ENCODE measurements at regions not wholly inside any gene's neighbourhood (a gene's known extent, or its start where the extent isn't known, plus 50 kb on each side); places are given as distances from the start of the nearest gene placed in this dataset.
"Not testable (repeated sequence)": the region's sequence is repeated elsewhere in the genome, so short reads cannot be mapped to it uniquely, and the experiment has no call there.

- Histone ChIP-seq H3K36me3 (no peaks in the 10 kb centered on the region), H3K27me3 (no peaks in the 10 kb centered on the region), H3K4me1 (no peaks in the 10 kb centered on the region), H3K4me3 (no peak overlapping the region), H3K27ac (no peak overlapping the region), H3K9me3 (no peaks in the 10 kb centered on the region)
- FAIRE-seq (no peak), ATAC-seq (no peak), DNase-seq (no peak)
- TF ChIP-seq, protein P1, sequence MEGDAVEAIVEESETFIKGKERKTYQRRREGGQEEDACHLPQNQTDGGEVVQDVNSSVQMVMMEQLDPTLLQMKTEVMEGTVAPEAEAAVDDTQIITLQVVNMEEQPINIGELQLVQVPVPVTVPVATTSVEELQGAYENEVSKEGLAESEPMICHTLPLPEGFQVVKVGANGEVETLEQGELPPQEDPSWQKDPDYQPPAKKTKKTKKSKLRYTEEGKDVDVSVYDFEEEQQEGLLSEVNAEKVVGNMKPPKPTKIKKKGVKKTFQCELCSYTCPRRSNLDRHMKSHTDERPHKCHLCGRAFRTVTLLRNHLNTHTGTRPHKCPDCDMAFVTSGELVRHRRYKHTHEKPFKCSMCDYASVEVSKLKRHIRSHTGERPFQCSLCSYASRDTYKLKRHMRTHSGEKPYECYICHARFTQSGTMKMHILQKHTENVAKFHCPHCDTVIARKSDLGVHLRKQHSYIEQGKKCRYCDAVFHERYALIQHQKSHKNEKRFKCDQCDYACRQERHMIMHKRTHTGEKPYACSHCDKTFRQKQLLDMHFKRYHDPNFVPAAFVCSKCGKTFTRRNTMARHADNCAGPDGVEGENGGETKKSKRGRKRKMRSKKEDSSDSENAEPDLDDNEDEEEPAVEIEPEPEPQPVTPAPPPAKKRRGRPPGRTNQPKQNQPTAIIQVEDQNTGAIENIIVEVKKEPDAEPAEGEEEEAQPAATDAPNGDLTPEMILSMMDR (IDR thresholded peaks at IDR 0.05) = no peak
- WGBS, 2 donors = 0 to 3% methylated on average over 1 of the region's 1 CpG
- intact Hi-C loops (cut with DNase I) = no loop called here
Measured at GRCh38 chr1:82064691-82065090, 264.0 kb downstream of the ADGRL2 start.

- intact Hi-C loops (cut with DNase I) = no loop called here
- no peak overlapping the region for H3K27ac ChIP-seq
- H3K4me3 ChIP-seq = no peak overlapping the region
- H3K4me1 ChIP-seq = no peaks in the 10 kb centered on the region
- TF ChIP-seq, protein P1 (IDR thresholded peaks at IDR 0.05) = no peak
- 32 to 34% methylated on average over 2 of the region's 2 CpGs for WGBS, 2 donors
- DNase-seq = no peak
- FAIRE-seq = no peak
- ATAC-seq = peak in 1 of 4 donors; percentile 44
- no peaks in the 10 kb centered on the region for H3K9me3 ChIP-seq
- H3K36me3 ChIP-seq = no peaks in the 10 kb centered on the region
- H3K27me3 ChIP-seq = no peaks in the 10 kb centered on the region
Measured at GRCh38 chr1:82062206-82062605, 261.5 kb downstream of the ADGRL2 start.

- no peaks in the 10 kb centered on the region for H3K27me3 ChIP-seq
- DNase-seq (no peak), FAIRE-seq (no peak), ATAC-seq (no peak)
- H3K27ac ChIP-seq = no peak overlapping the region
- WGBS, 2 donors = 36 to 44% methylated on average over 3 of the region's 3 CpGs
- H3K4me1 ChIP-seq = no peaks in the 10 kb centered on the region
- H3K4me3 ChIP-seq = no peak overlapping the region
- intact Hi-C loops (cut with DNase I) = no loop called here
- H3K9me3 ChIP-seq = no peaks in the 10 kb centered on the region
- TF ChIP-seq, protein P1 (IDR thresholded peaks at IDR 0.05) = no peak
- no peaks in the 10 kb centered on the region for H3K36me3 ChIP-seq
Measured at GRCh38 chr1:82059959-82060358, 259.2 kb downstream of the ADGRL2 start.

GRCh38 chr1:82057011-82057410, 256.3 kb downstream of the ADGRL2 start:
- Histone ChIP-seq H3K36me3 (no peaks in the 10 kb centered on the region), H3K27ac (no peak overlapping the region), H3K27me3 (no peaks in the 10 kb centered on the region), H3K4me1 (no peaks in the 10 kb centered on the region), H3K9me3 (no peaks in the 10 kb centered on the region), H3K4me3 (no peak overlapping the region)
- TF ChIP-seq, protein P1 (IDR thresholded peaks at IDR 0.05) = no peak
- intact Hi-C loops (cut with DNase I) = no loop called here
- no peak for FAIRE-seq
- ATAC-seq = no peak
- 63 to 70% methylated on average over 4 of the region's 4 CpGs for WGBS, 2 donors
- DNase-seq = no peak

- intact Hi-C loops (cut with DNase I); H3K4me3 ChIP-seq; H3K36me3 ChIP-seq; H3K27ac ChIP-seq; DNase-seq; H3K4me1 ChIP-seq; ATAC-seq; H3K27me3 ChIP-seq; H3K9me3 ChIP-seq; FAIRE-seq: not testable (repeated sequence)
- WGBS, 2 donors = 71 to 85% methylated on average over 4 of the region's 4 CpGs
Measured at GRCh38 chr1:82055375-82055774, 254.6 kb downstream of the ADGRL2 start.

DNA sequence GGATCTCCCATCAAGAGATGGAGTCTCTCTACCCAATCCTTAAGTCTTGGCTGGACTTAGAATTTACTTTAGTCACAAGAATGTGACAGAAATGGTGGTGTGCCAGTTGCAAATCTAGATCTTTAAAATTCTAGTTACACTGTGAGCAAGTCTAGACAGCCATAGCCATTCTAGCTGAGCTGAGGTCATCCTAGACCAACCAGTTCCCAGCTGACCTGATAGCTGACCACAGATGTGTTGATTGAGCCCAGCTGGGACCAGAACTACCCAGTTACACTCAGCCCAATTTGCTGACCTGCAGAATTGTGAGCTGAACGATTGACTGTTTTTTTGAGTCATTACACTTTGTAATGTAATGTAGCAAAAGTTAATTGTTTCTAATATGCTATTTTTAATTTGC, 251.8 kb downstream of the ADGRL2 start:
- intact Hi-C loops (cut with DNase I) = no loop called here
- H3K9me3 ChIP-seq = no peaks in the 10 kb centered on the region
- TF ChIP-seq, protein P1 (IDR thresholded peaks at IDR 0.05) = no peak
- ATAC-seq (no peak), FAIRE-seq (no peak), DNase-seq (no peak)
- no peaks in the 10 kb centered on the region for H3K4me1 ChIP-seq
- no peaks in the 10 kb centered on the region for H3K27me3 ChIP-seq
- H3K36me3 ChIP-seq = no peaks in the 10 kb centered on the region
- 61 to 72% methylated on average over 1 of the region's 1 CpG for WGBS, 2 donors
- no peak overlapping the region for H3K27ac ChIP-seq
- no peak overlapping the region for H3K4me3 ChIP-seq

Data from pancreas (tissue), 10 donors.